HG03565 (cell line): ENCODE measurements at regions not wholly inside any gene's neighbourhood (a gene's known extent, or its start where the extent isn't known, plus 50 kb on each side); places are given as distances from the start of the nearest gene placed in this dataset.
"Not testable (repeated sequence)": the region's sequence is repeated elsewhere in the genome, so short reads cannot be mapped to it uniquely, and the experiment has no call there.

Source experiments
- ATAC-seq: cut with Tn5 transposase; IDR thresholded peaks from one replicate; pipeline ENCODE4 v1.9.1; 2021; ENCODE audit warnings: mild to moderate bottlenecking, moderate library complexity; ENCODE audit not compliant: unreplicated experiment

- no peak for ATAC-seq
Observed at GRCh38 chr9:7313389-7313788, 486.2 kb downstream of the DMAC1 start.

- ATAC-seq, result not testable (repeated sequence)
Observed at GRCh38 chr9:7309051-7309450, 490.5 kb downstream of the DMAC1 start.

- ATAC-seq, result no peak
Observed at GRCh38 chr9:7305677-7306076, 493.9 kb downstream of the DMAC1 start.

- ATAC-seq, result no peak
Observed at GRCh38 chr9:7304627-7304995, 495.0 kb downstream of the DMAC1 start.

GRCh38 chr9:7303907-7304626 lies 495.5 kb downstream of the DMAC1 start:
- ATAC-seq, result no peak

GRCh38 chr9:7300484-7300883 lies 499.1 kb downstream of the DMAC1 start:
- ATAC-seq, result peak; percentile 28

GRCh38 chr9:7298123-7298522 lies 501.5 kb downstream of the DMAC1 start:
- ATAC-seq, result peak; percentile 98

- ATAC-seq, result no peak
Observed at GRCh38 chr9:7297521-7297920, 502.1 kb downstream of the DMAC1 start.

- ATAC-seq, result no peak
Observed at GRCh38 chr9:7293091-7293490, 506.5 kb downstream of the DMAC1 start.

GRCh38 chr9:7289773-7290172 lies 509.8 kb downstream of the DMAC1 start:
- ATAC-seq, result no peak

- ATAC-seq, result no peak
Observed at GRCh38 chr9:7287986-7288385, 511.6 kb downstream of the DMAC1 start.

- ATAC-seq, result no peak
Observed at GRCh38 chr9:7287065-7287464, 512.5 kb downstream of the DMAC1 start.

- ATAC-seq, result no peak
Observed at GRCh38 chr9:7286101-7286500, 513.5 kb downstream of the DMAC1 start.

- ATAC-seq, result no peak
Observed at GRCh38 chr9:7285199-7285598, 514.4 kb downstream of the DMAC1 start.

- ATAC-seq, result no peak
Observed at GRCh38 chr9:7284517-7284916, 515.1 kb downstream of the DMAC1 start.

GRCh38 chr9:7284117-7284516 lies 515.5 kb downstream of the DMAC1 start:
- ATAC-seq, result no peak

- no peak for ATAC-seq
Observed at GRCh38 chr9:7273575-7273974, 515.8 kb downstream of the KDM4C start.

- no peak for ATAC-seq
Observed at GRCh38 chr9:7266911-7267595, 509.3 kb downstream of the KDM4C start.

- no peak for ATAC-seq
Observed at GRCh38 chr9:7265181-7265580, 507.4 kb downstream of the KDM4C start.

- no peak for ATAC-seq
Observed at GRCh38 chr9:7259544-7260241, 501.9 kb downstream of the KDM4C start.

- no peak for ATAC-seq
Observed at GRCh38 chr9:7258688-7259396, 501.1 kb downstream of the KDM4C start.
